ENCODE measurements at regions not wholly inside any gene's neighbourhood (a gene's known extent, or its start where the extent isn't known, plus 50 kb on each side); places are given as distances from the start of the nearest gene placed in this dataset.

DNA sequence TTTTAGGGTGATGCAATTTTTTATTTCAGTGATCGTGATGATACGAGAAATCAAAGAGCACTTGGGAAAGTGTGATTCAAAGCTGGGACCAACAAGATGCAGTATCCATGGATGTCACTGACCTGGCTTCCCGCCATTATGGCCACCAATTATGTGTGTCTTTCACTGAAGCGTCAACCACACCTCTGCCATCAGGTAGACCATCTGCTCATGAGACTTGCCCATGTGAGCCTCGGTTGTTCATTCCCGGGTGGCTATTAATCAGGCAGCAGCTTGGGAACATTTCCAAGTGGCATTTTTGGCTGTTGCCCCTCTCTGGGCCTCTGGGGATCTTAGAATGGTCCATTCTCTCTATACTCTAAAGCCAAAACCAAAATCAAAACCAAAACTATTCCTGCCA is 436.0 kb upstream of the ADAMTSL1 start:
- Histone ChIP-seq H2AFZ (ENCODE audit: low read depth) (no peak overlapping the region), H3K79me2 (ENCODE audit: insufficient read depth, low read depth) (no peaks in the 10 kb centered on the region), H3K9ac (no peak overlapping the region), H3K36me3 (ENCODE audit: insufficient read depth) (no peaks in the 10 kb centered on the region), H4K20me1 (ENCODE audit: insufficient read depth) (no peaks in the 10 kb centered on the region), H3K4me3 (IDR thresholded peaks at IDR 0.05; ENCODE audit: insufficient read depth, low read depth, low read length) (no peak overlapping the region), H3K4me2 (no peak overlapping the region), H3K27ac (no peak overlapping the region), H3K27me3 (ENCODE audit: insufficient read depth, low read depth) (no peaks in the 10 kb centered on the region), H3K4me1 (ENCODE audit: low read depth, poor library complexity, severe bottlenecking) (no peaks in the 10 kb centered on the region)
- TF ChIP-seq, protein P1, sequence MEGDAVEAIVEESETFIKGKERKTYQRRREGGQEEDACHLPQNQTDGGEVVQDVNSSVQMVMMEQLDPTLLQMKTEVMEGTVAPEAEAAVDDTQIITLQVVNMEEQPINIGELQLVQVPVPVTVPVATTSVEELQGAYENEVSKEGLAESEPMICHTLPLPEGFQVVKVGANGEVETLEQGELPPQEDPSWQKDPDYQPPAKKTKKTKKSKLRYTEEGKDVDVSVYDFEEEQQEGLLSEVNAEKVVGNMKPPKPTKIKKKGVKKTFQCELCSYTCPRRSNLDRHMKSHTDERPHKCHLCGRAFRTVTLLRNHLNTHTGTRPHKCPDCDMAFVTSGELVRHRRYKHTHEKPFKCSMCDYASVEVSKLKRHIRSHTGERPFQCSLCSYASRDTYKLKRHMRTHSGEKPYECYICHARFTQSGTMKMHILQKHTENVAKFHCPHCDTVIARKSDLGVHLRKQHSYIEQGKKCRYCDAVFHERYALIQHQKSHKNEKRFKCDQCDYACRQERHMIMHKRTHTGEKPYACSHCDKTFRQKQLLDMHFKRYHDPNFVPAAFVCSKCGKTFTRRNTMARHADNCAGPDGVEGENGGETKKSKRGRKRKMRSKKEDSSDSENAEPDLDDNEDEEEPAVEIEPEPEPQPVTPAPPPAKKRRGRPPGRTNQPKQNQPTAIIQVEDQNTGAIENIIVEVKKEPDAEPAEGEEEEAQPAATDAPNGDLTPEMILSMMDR (conservative IDR thresholded peaks at IDR 0.05; ENCODE audit: low read depth, low read length), result no peak

DNA sequence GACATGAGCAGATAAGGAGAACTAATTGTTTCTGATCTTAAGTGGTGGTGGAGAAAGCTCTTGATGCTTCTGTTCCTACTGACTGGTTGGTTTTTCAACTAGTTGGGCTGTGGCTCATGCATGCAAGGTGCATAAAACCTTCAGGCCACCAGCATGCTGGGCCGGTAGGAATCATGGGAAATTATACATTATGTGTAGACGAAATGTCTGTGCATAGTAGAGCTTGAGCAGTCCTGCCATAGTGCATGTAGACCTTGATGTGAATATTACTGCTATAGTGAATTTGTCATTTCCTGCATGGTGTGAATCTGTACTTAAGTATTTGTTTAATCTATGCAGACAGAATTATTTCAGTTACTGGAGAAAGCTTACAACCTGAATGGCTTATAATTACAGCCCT is 433.6 kb upstream of the ADAMTSL1 start:
- H3K4me1 ChIP-seq (ENCODE audit: low read depth, poor library complexity, severe bottlenecking), result no peaks in the 10 kb centered on the region

DNA sequence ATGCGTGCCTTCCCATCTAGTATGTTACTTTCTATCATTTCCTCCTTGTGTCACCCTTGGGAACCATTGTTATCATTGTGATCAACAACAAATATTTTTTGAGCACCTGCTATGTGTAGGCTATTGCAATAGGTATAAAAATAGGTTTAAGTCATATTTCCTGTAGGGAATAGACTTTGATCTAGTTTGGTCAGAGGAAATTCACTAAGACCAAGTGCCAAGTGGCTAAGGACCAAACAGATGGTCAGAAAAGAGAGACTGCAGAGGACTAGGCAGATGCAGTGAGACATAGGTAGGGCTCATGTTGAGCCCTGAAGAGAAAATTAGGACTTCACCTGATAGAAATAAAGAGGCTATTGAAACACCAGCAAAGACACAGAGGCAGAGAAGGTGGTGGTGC is 430.0 kb upstream of the ADAMTSL1 start:
- Histone ChIP-seq H2AFZ (ENCODE audit: low read depth) (no peak overlapping the region), H3K4me1 (ENCODE audit: low read depth, poor library complexity, severe bottlenecking) (no peaks in the 10 kb centered on the region), H4K20me1 (ENCODE audit: insufficient read depth) (no peaks in the 10 kb centered on the region), H3K9ac (no peak overlapping the region), H3K27me3 (ENCODE audit: insufficient read depth, low read depth) (no peaks in the 10 kb centered on the region), H3K27ac (no peak overlapping the region), H3K4me3 (IDR thresholded peaks at IDR 0.05; ENCODE audit: insufficient read depth, low read depth, low read length) (no peak overlapping the region), H3K79me2 (ENCODE audit: insufficient read depth, low read depth) (no peaks in the 10 kb centered on the region), H3K4me2 (no peak overlapping the region), H3K36me3 (ENCODE audit: insufficient read depth) (no peaks in the 10 kb centered on the region)
- TF ChIP-seq, protein P1 (conservative IDR thresholded peaks at IDR 0.05; ENCODE audit: low read depth, low read length), result no peak

More for the DNA sequence above, 433.6 kb upstream of the ADAMTSL1 start:
- H3K27ac ChIP-seq, result no peak overlapping the region
- H3K9ac ChIP-seq, result no peak overlapping the region
- H3K36me3 ChIP-seq (ENCODE audit: insufficient read depth), result no peaks in the 10 kb centered on the region
- no peak overlapping the region for H2AFZ ChIP-seq (ENCODE audit: low read depth)
- H3K79me2 ChIP-seq (ENCODE audit: insufficient read depth, low read depth), result no peaks in the 10 kb centered on the region
- H3K27me3 ChIP-seq (ENCODE audit: insufficient read depth, low read depth), result no peaks in the 10 kb centered on the region
- TF ChIP-seq, protein P1 (conservative IDR thresholded peaks at IDR 0.05; ENCODE audit: low read depth, low read length), result no peak
- no peak overlapping the region for H3K4me2 ChIP-seq
- no peak overlapping the region for H3K4me3 ChIP-seq (IDR thresholded peaks at IDR 0.05; ENCODE audit: insufficient read depth, low read depth, low read length)
- no peaks in the 10 kb centered on the region for H4K20me1 ChIP-seq (ENCODE audit: insufficient read depth)

DNA sequence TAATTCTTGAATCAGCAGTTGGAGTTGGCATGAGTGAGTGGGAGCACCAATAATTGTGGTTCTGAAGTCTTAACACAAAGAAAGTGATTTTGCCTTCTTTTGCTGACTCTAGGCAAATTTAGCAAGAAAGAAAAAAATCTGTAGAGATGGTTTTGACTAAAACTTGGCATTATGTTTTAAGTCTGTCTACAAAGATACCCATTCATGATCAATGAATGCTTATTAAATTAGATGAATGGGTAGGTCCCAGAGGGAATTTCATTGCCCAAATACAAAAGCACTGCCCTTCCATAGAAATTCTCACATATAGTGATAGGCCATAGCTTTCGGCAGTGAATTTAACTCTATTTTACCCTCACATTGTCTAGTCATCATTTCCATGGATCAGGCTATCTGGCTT is 428.6 kb upstream of the ADAMTSL1 start:
- Histone ChIP-seq H2AFZ (ENCODE audit: low read depth) (no peak overlapping the region), H3K9ac (no peak overlapping the region), H3K27ac (no peak overlapping the region), H4K20me1 (ENCODE audit: insufficient read depth) (no peaks in the 10 kb centered on the region), H3K27me3 (ENCODE audit: insufficient read depth, low read depth) (no peaks in the 10 kb centered on the region), H3K4me1 (ENCODE audit: low read depth, poor library complexity, severe bottlenecking) (no peaks in the 10 kb centered on the region), H3K79me2 (ENCODE audit: insufficient read depth, low read depth) (no peaks in the 10 kb centered on the region), H3K4me2 (no peak overlapping the region), H3K4me3 (IDR thresholded peaks at IDR 0.05; ENCODE audit: insufficient read depth, low read depth, low read length) (no peak overlapping the region), H3K36me3 (ENCODE audit: insufficient read depth) (no peaks in the 10 kb centered on the region)
- TF ChIP-seq, protein P1 (conservative IDR thresholded peaks at IDR 0.05; ENCODE audit: low read depth, low read length), result no peak
